ENCODE measurements at regions not wholly inside any gene's neighbourhood (a gene's known extent, or its start where the extent isn't known, plus 50 kb on each side); places are given as distances from the start of the nearest gene placed in this dataset.
A peak's percentile ranks its signal among the peaks of the same experiment; 100 is the strongest.

DNA sequence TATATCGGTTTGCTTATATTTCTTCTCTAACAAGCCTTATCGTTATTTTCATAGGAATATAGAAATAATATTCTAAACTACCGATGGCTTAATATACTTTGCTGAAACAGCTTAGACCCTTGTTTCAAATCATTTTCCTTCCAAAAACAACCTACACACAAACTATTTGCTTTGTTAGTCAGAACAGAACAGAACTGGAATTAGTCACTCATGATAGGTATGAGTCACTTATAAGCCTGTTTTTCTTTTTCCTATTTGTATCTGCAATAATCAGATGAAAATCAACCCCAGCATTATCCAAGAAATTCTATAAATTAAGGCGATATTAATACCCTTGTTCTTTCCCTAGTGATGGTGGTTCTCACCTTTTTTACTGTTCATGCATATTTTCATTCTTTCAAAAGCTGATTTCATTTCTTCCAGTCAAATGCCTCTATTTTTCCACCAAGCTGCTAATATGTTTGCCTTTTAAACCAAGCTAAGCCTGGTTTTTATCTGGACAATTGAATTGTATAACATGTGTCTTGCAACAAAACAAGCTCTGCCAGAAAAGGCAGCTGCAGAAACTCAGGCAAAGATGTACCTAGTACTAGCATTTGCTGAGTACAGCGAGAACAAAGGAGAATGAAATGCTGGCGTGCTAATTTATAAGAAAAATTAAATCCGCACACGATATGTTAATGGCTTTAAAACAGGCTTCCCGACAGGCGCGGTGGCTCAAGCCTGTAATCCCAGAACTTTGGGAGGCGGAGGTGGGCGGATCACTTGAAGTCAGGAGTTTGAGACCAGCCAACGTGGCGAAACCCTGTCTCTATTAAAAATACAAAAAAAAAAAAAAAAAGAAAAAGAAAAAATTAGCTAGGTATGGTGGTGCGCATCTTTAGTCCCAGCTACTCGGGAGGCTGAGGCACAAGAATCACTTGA is 1418.2 kb downstream of the AACS start:
- no peak for DNase-seq

DNA sequence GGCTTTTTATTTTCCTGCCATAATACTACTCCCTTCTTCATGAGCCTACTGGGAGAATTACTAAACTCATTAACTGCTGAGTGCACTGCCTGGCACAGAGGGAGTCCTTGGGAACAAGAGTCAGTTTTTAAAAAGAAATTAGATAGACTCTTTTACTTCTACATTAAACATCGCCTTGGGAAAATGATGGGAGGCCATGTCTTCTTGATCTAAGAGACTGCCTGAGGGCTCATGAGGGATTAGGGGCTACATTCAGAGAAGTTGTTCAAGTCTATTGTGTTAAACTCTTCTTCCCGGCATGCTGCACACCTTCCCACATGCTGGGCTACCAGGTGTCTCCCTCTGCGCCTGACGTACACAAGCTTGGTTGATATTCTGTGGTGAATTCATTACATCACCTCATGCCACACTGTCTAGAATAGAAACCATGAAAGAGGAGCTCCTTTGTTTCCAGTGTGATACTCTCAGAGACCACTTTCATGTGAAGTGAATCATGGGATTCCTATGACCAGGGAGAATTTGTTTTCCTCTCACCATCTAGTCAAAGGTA is 1422.3 kb downstream of the AACS start:
- no peak for DNase-seq

GRCh38 chr12:126488806-126489205 is 1423.6 kb downstream of the AACS start:
- no peak for DNase-seq

- no peak for DNase-seq
These were observed 1426.9 kb downstream of the AACS start for GRCh38 chr12:126492181-126492580.

DNA sequence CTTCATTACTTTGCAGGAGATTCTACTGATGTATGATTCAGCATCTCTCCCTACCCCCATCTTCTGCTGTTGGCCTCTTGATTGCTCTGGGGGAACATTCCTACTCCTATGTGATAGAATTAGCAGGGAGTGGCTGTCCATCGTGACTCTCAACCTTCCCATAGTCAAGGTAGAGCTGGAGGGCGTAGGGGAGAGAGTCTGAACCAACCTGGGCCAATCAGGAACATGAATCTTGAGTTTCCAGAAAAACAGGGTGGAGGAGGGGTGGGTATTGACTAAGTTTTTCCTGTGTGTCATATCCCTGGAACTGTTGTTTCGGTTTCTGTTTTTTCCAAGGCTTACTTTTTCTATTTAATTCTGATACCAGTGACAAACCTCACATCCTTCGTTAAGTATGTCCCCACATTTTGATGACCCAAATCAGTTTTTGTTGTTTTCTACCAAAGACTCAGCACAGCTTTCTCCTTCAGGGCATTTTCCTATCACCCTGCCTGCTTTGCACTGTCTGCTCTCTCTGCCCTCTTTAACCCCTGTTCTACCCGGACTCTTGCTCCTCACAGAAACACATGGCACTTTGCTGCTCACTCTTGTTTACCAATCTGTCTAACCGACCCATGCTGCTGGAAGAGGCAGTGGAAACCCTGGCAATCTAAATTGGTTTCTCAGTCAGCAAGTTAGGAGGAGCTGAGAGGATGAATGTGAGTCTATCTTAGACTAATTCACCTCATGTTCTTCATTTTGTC is 1428.3 kb downstream of the AACS start:
- DNase-seq = no peak

- DNase-seq = no peak
These were observed 1431.0 kb downstream of the AACS start for GRCh38 chr12:126496201-126496600.

- no peak for DNase-seq
These were observed 1441.4 kb downstream of the AACS start for GRCh38 chr12:126506426-126507182.

- DNase-seq = no peak
These were observed 1442.0 kb downstream of the AACS start for GRCh38 chr12:126507231-126507630.

- no peak for DNase-seq
These were observed 1444.3 kb downstream of the AACS start for GRCh38 chr12:126509572-126509971.

DNA sequence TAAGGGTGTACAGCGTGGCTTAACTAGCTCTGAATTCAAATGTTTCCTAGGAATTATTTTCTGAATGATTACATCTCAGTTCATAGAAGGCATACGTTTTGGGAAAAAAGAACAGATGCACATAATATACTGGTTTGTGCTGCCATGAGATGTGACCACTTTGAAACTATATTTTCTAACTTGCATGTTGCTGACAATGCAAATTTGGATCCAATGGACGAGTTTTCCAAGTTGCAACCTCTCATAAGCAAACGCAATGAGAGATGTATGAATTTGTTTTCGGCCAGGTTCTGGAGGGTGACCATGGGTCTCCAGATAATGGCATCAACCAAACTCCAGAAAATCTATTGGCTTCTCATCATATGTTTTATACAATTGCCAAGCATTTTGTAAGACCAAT is 1445.4 kb downstream of the AACS start:
- DNase-seq = no peak

DNA sequence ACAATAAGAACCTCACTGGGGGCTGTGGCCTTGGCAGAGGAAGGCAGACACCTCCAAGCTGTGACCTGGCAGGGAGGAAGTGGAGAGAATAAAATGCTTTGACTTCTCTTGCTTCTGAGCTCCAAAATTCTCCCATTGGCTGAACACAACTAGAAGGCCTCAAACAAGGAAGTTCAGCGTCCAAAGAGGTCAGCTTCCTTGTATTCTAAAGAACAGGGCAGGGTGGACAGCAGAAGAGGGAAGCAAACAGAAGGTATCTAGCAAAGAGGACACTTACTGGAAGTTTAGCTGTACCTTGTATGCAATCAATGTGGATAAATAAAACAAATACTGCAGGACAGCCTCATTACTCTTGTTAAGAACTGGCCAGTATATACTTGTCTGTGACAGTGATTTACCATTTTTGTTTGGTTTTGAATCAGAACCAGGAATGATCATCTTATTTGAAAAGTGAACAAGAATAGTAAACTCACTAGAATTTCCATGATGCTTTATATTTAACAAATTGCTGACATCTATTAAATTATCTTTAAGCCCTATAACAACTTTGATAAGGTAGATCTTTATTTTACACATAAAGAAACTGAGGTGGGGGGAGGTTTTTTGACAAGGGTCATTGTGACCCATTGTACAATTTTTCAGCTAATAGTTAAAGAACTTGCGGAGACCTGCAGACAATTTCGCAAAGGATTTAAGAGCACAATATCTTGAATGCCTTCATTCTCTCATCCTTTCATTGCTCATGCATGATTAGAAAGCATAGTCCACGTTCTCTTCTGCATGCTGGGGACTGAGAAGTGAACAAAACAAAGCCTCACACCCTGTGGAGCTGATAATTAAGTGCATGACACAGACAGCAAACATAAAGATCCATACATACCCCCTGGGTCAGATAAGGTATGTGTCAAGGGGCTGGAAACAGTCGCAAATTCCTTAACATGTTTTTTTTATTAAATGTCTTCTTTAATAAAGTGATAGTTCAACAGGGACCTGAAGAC is 1448.0 kb downstream of the AACS start:
- no peak for DNase-seq

- no peak for DNase-seq
These were observed 1453.5 kb downstream of the AACS start for GRCh38 chr12:126518596-126519200.

- no peak for DNase-seq
These were observed 1454.6 kb downstream of the AACS start for GRCh38 chr12:126519833-126520232.

GRCh38 chr12:126523891-126524290 is 1458.7 kb downstream of the AACS start:
- DNase-seq = peak; percentile 45

DNA sequence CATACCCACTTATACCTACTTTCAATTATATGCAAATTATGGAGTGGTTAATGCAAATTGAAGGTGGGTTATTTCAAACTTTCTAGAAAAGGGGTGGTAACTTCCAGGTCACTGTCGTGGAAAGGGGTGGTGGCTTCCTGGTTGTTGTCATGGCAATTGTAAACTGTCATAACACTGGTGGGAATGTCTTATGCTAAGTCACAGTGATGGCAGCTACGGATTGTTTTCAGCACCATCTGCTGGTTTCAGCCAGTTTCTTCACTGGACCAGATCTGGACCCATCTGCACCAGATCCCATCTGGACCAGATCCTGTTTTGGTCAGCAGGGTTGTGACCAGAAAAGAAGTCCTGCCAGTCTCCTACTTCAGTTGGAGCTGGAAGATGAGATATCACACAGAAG is 1469.3 kb downstream of the AACS start:
- no peak for DNase-seq

- no peak for DNase-seq
These were observed 1469.7 kb downstream of the AACS start for GRCh38 chr12:126534942-126535341.

- no peak for DNase-seq
These were observed 1470.7 kb downstream of the AACS start for GRCh38 chr12:126535971-126536370.

DNA sequence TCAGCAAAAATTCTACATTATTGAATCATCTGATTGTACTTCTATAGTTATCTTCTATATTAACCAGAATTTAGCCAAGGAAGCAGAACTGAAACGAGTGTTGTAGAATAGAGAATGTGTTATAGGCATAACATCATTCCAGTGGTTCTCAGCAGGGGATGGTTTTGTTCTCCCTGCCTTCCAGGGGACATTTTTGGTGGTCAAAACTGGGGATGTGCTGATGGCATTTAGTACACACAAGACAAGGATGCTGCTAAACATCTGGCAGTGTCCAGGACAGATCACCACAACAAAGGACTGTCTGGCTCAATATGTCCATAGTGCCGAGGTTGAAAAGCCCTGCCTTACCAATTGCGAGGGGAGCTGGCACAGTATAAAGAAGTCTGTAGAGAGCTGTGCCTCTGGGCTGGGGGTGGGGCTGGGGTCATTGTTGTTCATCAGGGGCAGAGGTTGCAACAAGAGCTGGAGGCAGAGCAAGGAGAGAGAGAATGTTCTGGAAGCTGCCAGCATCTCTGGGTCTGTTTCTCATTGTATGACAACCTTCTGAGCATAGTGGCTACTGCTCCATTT is 1472.8 kb downstream of the AACS start:
- DNase-seq = no peak

DNA sequence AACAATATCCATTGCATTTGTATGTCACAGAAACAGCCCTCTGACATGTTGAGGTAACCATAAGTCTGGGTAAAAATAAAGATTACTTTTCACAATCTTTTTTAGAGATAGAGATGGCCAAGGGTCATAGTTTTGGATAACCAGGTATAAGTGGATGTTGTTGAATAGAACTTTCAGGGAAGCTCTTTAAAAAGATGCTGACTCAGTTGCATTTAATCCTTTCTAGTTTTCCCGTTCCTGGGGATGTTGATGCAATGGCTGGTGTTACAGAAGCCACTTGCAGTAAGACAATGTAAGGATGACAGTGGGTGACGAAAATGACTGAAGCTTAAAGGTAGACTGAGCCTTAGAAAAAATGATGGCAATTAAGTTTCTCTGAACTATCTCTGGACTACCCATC is 1473.7 kb downstream of the AACS start:
- no peak for DNase-seq

GRCh38 chr12:126545411-126545810 is 1480.2 kb downstream of the AACS start:
- DNase-seq = no peak

DNA sequence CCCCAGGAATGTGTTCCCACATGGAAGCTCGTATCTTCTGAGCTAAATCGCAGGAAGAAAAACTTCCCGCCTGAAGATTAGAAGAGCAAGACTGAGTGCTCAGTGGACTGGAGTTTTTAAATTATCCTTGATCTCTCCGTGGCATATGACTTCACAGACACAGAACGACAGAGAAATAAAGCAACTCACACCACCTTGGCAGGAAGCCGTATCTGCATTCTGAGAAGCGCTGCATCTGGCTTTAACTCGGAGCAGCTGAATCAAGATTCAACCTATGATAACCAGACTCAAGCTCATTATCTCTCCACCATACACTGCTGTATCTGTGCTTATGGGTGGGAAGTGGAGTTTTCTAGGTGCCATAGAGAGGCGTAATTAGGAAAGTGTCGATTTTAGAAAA is 1482.7 kb downstream of the AACS start:
- no peak for DNase-seq

Measured in retina (tissue), 1 donor.